IMR-90 (cell line): ENCODE measurements at regions not wholly inside any gene's neighbourhood (a gene's known extent, or its start where the extent isn't known, plus 50 kb on each side); places are given as distances from the start of the nearest gene placed in this dataset.

Source experiments
- ATAC-seq: fragments of 200-7000 bp; cut with Tn5 transposase; 2 replicates; pipeline ENCODE4 v1.9.1; 2020; ENCODE audit warnings: low read depth, mild to moderate bottlenecking, moderate library complexity
- BruUV-seq: library from RNA; stranded (reverse); fragments of 400-500 nt; replicated peaks from 2 replicates; lab custom pipeline; 2021; lab: Mats Ljungman, UMichigan
- CTCF ChIA-PET: fragments of 300-600 bp; formaldehyde crosslinking; extraction: SDS; loops from one replicate; lab custom pipeline; 2021; ENCODE audit warnings: antibody characterized with exemption; lab: Yijun Ruan, JAX
- POLR2A ChIA-PET: fragments of 300-600 bp; sonication (Branson Sonifier 250); formaldehyde crosslinking; loops from one replicate; lab custom pipeline; 2022; ENCODE audit warnings: antibody characterized with exemption; ENCODE audit not compliant: unreplicated experiment; lab: Charles Lee
- DNase-seq: peaks from one replicate; pipeline ENCODE4 v3.0.0; 2013
- H2AFZ ChIP-seq: replicated peaks from 2 replicates; pipeline ENCODE3; 2013; ENCODE audit warnings: low read length, mild to moderate bottlenecking; ENCODE audit not compliant: poor library complexity
- H2AK5ac ChIP-seq: 2 replicates; pipeline ENCODE4 v1.6.1; 2013; ENCODE audit warnings: low read depth, low read length, inconsistent platforms
- H2AK9ac ChIP-seq: replicated peaks from 2 replicates; pipeline ENCODE3; 2013; ENCODE audit warnings: mild to moderate bottlenecking, low read depth, low read length, moderate library complexity; ENCODE audit not compliant: poor library complexity
- H2BK120ac ChIP-seq: 2 replicates; pipeline ENCODE4 v1.6.1; 2013; ENCODE audit warnings: low read depth, low read length, inconsistent platforms
- H2BK15ac ChIP-seq: 3 replicates; pipeline ENCODE4 v1.6.1; 2013; ENCODE audit warnings: low read depth, low read length, inconsistent platforms
- H2BK20ac ChIP-seq: 2 replicates; pipeline ENCODE4 v1.6.1; 2013; ENCODE audit warnings: low read depth, mild to moderate bottlenecking, inconsistent platforms, low read length, moderate library complexity
- H2BK5ac ChIP-seq: 2 replicates; pipeline ENCODE4 v1.6.1; 2013; ENCODE audit warnings: mild to moderate bottlenecking, low read depth, low read length, inconsistent platforms; ENCODE audit not compliant: poor library complexity, severe bottlenecking
- H3K14ac ChIP-seq: replicated peaks from 2 replicates; pipeline ENCODE4 v1.6.1; 2013; ENCODE audit warnings: low read depth, low read length, inconsistent platforms
- H3K18ac ChIP-seq: 2 replicates; pipeline ENCODE4 v1.6.1; 2013; ENCODE audit warnings: low read depth, low read length, control low read depth
- H3K23ac ChIP-seq: 2 replicates; pipeline ENCODE4 v1.6.1; 2013; ENCODE audit warnings: low read depth, low read length, inconsistent platforms
- H3K27ac ChIP-seq: 2 replicates; pipeline ENCODE4 v1.5.1; 2013; ENCODE audit warnings: mild to moderate bottlenecking, control low read depth, low read length; ENCODE audit not compliant: insufficient read depth
- H3K27me3 ChIP-seq: 2 replicates; pipeline ENCODE4 v1.6.1; 2013; ENCODE audit warnings: low read length; ENCODE audit not compliant: control insufficient read depth, insufficient read depth
- H3K36me3 ChIP-seq: 2 replicates; pipeline ENCODE4 v1.6.1; 2013; ENCODE audit warnings: low read length, mixed read lengths; ENCODE audit not compliant: control insufficient read depth, insufficient read depth
- H3K4ac ChIP-seq: 2 replicates; pipeline ENCODE4 v1.6.1; 2013; ENCODE audit warnings: low read depth, low read length, inconsistent platforms
- H3K4me1 ChIP-seq: 2 replicates; pipeline ENCODE4 v1.6.1; 2013; ENCODE audit warnings: low read length, mixed read lengths; ENCODE audit not compliant: control insufficient read depth, insufficient read depth
- H3K4me2 ChIP-seq: 2 replicates; pipeline ENCODE4 v1.6.1; 2013; ENCODE audit warnings: low read depth, mild to moderate bottlenecking, control low read depth, low read length, moderate library complexity
- H3K4me3 ChIP-seq: 2 replicates; pipeline ENCODE4 v1.5.1; 2013; ENCODE audit warnings: low read depth, mild to moderate bottlenecking, control low read depth, low read length, moderate library complexity; ENCODE audit not compliant: insufficient read depth
- H3K56ac ChIP-seq: 2 replicates; pipeline ENCODE4 v1.6.1; 2013; ENCODE audit warnings: low read length, inconsistent platforms; ENCODE audit not compliant: insufficient read depth; ENCODE audit errors: extremely low read depth
- H3K79me1 ChIP-seq, 2 experiments: 2 replicates each; pipeline ENCODE4 v1.6.1; 2013; ENCODE audit warnings: low read length in 2 of 2, inconsistent platforms in 1 of 2, low read depth in 1 of 2
- H3K9ac ChIP-seq: 2 replicates; pipeline ENCODE4 v1.6.1; 2013; ENCODE audit warnings: low read depth, low read length, control low read depth
- H3K9me1 ChIP-seq: 2 replicates; pipeline ENCODE4 v1.6.1; 2013; ENCODE audit warnings: low read length, inconsistent platforms; ENCODE audit not compliant: insufficient read depth
- H3K9me3 ChIP-seq: 2 replicates; pipeline ENCODE4 v1.6.1; 2013; ENCODE audit warnings: low read length; ENCODE audit not compliant: control insufficient read depth, insufficient read depth
- H4K20me1 ChIP-seq: 2 replicates; pipeline ENCODE4 v1.6.1; 2013; ENCODE audit warnings: low read length, inconsistent platforms; ENCODE audit not compliant: insufficient read depth
- H4K5ac ChIP-seq: 2 replicates; pipeline ENCODE4 v1.6.1; 2013; ENCODE audit warnings: mild to moderate bottlenecking, low read depth, low read length, control low read depth
- H4K8ac ChIP-seq, 2 experiments: 2 replicates each; pipeline ENCODE4 v1.6.1; 2013; ENCODE audit warnings: low read depth in 2 of 2, low read length in 2 of 2, control low read depth in 1 of 2, inconsistent platforms in 1 of 2
- H4K91ac ChIP-seq: 2 replicates; pipeline ENCODE4 v1.6.1; 2013; ENCODE audit warnings: low read depth, low read length, inconsistent platforms; ENCODE audit not compliant: insufficient read depth
- BHLHE40 ChIP-seq: fragments of 150-350 bp; IDR thresholded peaks from 2 replicates; pipeline ENCODE4 v1.6.1; 2016; ENCODE audit warnings: mild to moderate bottlenecking, low read depth, low read length
- CEBPB ChIP-seq: IDR thresholded peaks from 2 replicates; pipeline ENCODE4 v1.6.1; 2012; ENCODE audit warnings: low read depth, low read length, improper control_type of control experiment
- CHD1 ChIP-seq: IDR thresholded peaks from 2 replicates; pipeline ENCODE4 v1.6.1; 2012; ENCODE audit warnings: low read depth, low read length, improper control_type of control experiment
- FOS ChIP-seq: fragments of 150-350 bp; IDR thresholded peaks from 2 replicates; pipeline ENCODE4 v1.6.1; 2016; ENCODE audit warnings: low read depth, low read length
- MAFK ChIP-seq: IDR thresholded peaks from 2 replicates; pipeline ENCODE4 v1.6.1; 2012; ENCODE audit warnings: low read depth, low read length, improper control_type of control experiment
- MAZ ChIP-seq: IDR thresholded peaks from 2 replicates; pipeline ENCODE4 v1.6.1; 2012; ENCODE audit warnings: low read depth, mild to moderate bottlenecking, low read length, improper control_type of control experiment, moderate library complexity, borderline replicate concordance
- MXI1 ChIP-seq: IDR thresholded peaks from 2 replicates; pipeline ENCODE4 v1.6.1; 2012; ENCODE audit warnings: low read depth, mild to moderate bottlenecking, low read length, moderate library complexity, borderline replicate concordance
- NFE2L2 ChIP-seq: fragments of 150-350 bp; IDR thresholded peaks from 2 replicates; pipeline ENCODE4 v1.6.1; 2016; ENCODE audit warnings: low read depth, mild to moderate bottlenecking, low read length
- POLR2A ChIP-seq: IDR thresholded peaks from 2 replicates; pipeline ENCODE4 v1.6.1; 2012; ENCODE audit warnings: mild to moderate bottlenecking, low read depth, low read length
- RAD21 ChIP-seq: IDR thresholded peaks from 2 replicates; pipeline ENCODE4 v1.6.1; 2012; ENCODE audit warnings: low read length, improper control_type of control experiment
- RCOR1 ChIP-seq: IDR thresholded peaks from 2 replicates; pipeline ENCODE4 v1.6.1; 2012; ENCODE audit warnings: mild to moderate bottlenecking, low read length, improper control_type of control experiment; ENCODE audit not compliant: insufficient replicate concordance
- RFX5 ChIP-seq: IDR thresholded peaks from 2 replicates; pipeline ENCODE4 v1.8.0; 2012; ENCODE audit warnings: low read depth, mild to moderate bottlenecking, low read length, moderate library complexity
- SMC3 ChIP-seq: fragments of 150-350 bp; IDR thresholded peaks from 2 replicates; pipeline ENCODE4 v1.6.1; 2016; ENCODE audit warnings: low read depth, mild to moderate bottlenecking, antibody characterized with exemption, low read length, moderate library complexity
- dilution Hi-C: fragments of 300-500 bp; cut with HindIII; formaldehyde crosslinking; loops from one replicate; pipeline ENCODE4 v1.14.3; 2018; ENCODE audit warnings: low sequenced_read_pairs; ENCODE audit not compliant: unreplicated experiment
- in situ Hi-C: fragments of 300-500 bp; cut with MboI; formaldehyde crosslinking; loops from 3 replicates; pipeline ENCODE4 v1.14.3; 2019; ENCODE audit warnings: low sequenced_read_pairs, inconsistent platforms, mixed read lengths
- intact Hi-C: fragments of 100-400 bp; cut with micrococcal nuclease; formaldehyde crosslinking; loops from 2 replicates; pipeline ENCODE4 v1.10.0; 2022
- TF ChIP-seq, protein P1 (sequence below): conservative IDR thresholded peaks from 2 replicates; pipeline ENCODE4 v1.5.1; 2012; ENCODE audit warnings: mild to moderate bottlenecking, low read depth, low read length, improper control_type of control experiment
- TF ChIP-seq, protein P2 (sequence below): fragments of 150-350 bp; IDR thresholded peaks from 2 replicates; pipeline ENCODE4 v1.6.1; 2017; ENCODE audit warnings: mild to moderate bottlenecking, antibody characterized with exemption, low read length, low read depth
- TF ChIP-seq, protein P3 (sequence below): fragments of 150-350 bp; IDR thresholded peaks from 2 replicates; pipeline ENCODE4 v1.6.1; 2016; ENCODE audit warnings: low read depth, mild to moderate bottlenecking, low read length, moderate library complexity, borderline replicate concordance

GRCh38 chr1:55824251-55824640 is 609.1 kb upstream of the USP24 start:
- H2AK9ac ChIP-seq: no peak overlapping the region
- H3K23ac ChIP-seq: no peak overlapping the region
- ATAC-seq (no peak), DNase-seq (no peak)
- H3K14ac ChIP-seq: no peak overlapping the region
- intact Hi-C loops: no loop called here
- H4K5ac ChIP-seq: 0 out of 2 replicates have a peak overlapping the region, but pooled peaks have one; percentile 17
- ChIA-PET CTCF (interaction anchor here (1.3 kb wide), 1 partner anchor 101 kb away, joined by 3 read pairs; no protein-coding TSS in a partner anchor), POLR2A (no interaction called here)
- no peaks in the 10 kb centered on the region for H3K36me3 ChIP-seq
- peak overlapping the region in 1 of 2 experiments; percentile 36; a peak in 1 of 4 replicates for H4K8ac ChIP-seq
- H2BK15ac ChIP-seq: no peak overlapping the region
- H4K20me1 ChIP-seq: no peaks in the 10 kb centered on the region
- in situ Hi-C loops: no loop called here
- no peaks in the 10 kb centered on the region for H3K27me3 ChIP-seq
- no peak overlapping the region for H2AFZ ChIP-seq
- TF ChIP-seq RCOR1: no peak
- no peak for TF ChIP-seq SMC3
- no peak for TF ChIP-seq CEBPB
- TF ChIP-seq, protein P1, sequence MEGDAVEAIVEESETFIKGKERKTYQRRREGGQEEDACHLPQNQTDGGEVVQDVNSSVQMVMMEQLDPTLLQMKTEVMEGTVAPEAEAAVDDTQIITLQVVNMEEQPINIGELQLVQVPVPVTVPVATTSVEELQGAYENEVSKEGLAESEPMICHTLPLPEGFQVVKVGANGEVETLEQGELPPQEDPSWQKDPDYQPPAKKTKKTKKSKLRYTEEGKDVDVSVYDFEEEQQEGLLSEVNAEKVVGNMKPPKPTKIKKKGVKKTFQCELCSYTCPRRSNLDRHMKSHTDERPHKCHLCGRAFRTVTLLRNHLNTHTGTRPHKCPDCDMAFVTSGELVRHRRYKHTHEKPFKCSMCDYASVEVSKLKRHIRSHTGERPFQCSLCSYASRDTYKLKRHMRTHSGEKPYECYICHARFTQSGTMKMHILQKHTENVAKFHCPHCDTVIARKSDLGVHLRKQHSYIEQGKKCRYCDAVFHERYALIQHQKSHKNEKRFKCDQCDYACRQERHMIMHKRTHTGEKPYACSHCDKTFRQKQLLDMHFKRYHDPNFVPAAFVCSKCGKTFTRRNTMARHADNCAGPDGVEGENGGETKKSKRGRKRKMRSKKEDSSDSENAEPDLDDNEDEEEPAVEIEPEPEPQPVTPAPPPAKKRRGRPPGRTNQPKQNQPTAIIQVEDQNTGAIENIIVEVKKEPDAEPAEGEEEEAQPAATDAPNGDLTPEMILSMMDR: no peak
- TF ChIP-seq, protein P2, sequence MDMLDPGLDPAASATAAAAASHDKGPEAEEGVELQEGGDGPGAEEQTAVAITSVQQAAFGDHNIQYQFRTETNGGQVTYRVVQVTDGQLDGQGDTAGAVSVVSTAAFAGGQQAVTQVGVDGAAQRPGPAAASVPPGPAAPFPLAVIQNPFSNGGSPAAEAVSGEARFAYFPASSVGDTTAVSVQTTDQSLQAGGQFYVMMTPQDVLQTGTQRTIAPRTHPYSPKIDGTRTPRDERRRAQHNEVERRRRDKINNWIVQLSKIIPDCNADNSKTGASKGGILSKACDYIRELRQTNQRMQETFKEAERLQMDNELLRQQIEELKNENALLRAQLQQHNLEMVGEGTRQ: no peak
- no peak for TF ChIP-seq RAD21
- no peak for TF ChIP-seq POLR2A
- no peak for TF ChIP-seq MAZ
- TF ChIP-seq NFE2L2: no peak
- TF ChIP-seq, protein P3, sequence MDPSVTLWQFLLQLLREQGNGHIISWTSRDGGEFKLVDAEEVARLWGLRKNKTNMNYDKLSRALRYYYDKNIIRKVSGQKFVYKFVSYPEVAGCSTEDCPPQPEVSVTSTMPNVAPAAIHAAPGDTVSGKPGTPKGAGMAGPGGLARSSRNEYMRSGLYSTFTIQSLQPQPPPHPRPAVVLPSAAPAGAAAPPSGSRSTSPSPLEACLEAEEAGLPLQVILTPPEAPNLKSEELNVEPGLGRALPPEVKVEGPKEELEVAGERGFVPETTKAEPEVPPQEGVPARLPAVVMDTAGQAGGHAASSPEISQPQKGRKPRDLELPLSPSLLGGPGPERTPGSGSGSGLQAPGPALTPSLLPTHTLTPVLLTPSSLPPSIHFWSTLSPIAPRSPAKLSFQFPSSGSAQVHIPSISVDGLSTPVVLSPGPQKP: no peak
- TF ChIP-seq MXI1: no peak
- no peak for TF ChIP-seq BHLHE40
- no peak for TF ChIP-seq CHD1
- no peak for TF ChIP-seq RFX5
- TF ChIP-seq MAFK: no peak
- no peak for TF ChIP-seq FOS
- H3K56ac ChIP-seq: no peak overlapping the region
- no peak overlapping the region for H3K9ac ChIP-seq
- BruUV-seq: no TSS peak
- no peak overlapping the region for H3K27ac ChIP-seq
- peaks cover 15% of the 10 kb centered on the region for H3K9me1 ChIP-seq
- peak overlapping the region; percentile 28 for H2BK5ac ChIP-seq
- peak overlapping the region; percentile 44; the same call in 1 of the 2 replicates for H3K18ac ChIP-seq
- H3K4me1 ChIP-seq: peaks cover 23% of the 10 kb centered on the region
- H3K4me3 ChIP-seq: no peak overlapping the region
- dilution Hi-C loops: no loop called here
- H4K91ac ChIP-seq: no peak overlapping the region; the same call in 1 of the 2 replicates
- H3K4me2 ChIP-seq: no peak overlapping the region
- 0 out of 4 replicates have a peak, but pooled peaks cover 0 to 6% of the 10 kb centered on the region in 2 experiments for H3K79me1 ChIP-seq
- H3K4ac ChIP-seq: peak overlapping the region; percentile 39; the same call in 1 of the 2 replicates
- no peaks in the 10 kb centered on the region for H3K9me3 ChIP-seq
- H2BK20ac ChIP-seq: peak overlapping the region; percentile 64; the same call in 1 of the 2 replicates
- peak overlapping the region; percentile 14; the same call in 1 of the 2 replicates for H2AK5ac ChIP-seq
- H2BK120ac ChIP-seq: peak overlapping the region; percentile 85; the same call in 1 of the 2 replicates
